GM23338 (cell line): ENCODE measurements at regions not wholly inside any gene's neighbourhood (a gene's known extent, or its start where the extent isn't known, plus 50 kb on each side); places are given as distances from the start of the nearest gene placed in this dataset.

Source experiments
- CREB1 ChIP-seq: fragments of 250-450 bp; sonication (Bioruptor Pico); IDR thresholded peaks from 2 replicates; pipeline ENCODE4 v1.5.0; 2020; ENCODE audit warnings: low read depth, mild to moderate bottlenecking, moderate library complexity
- EZH2 ChIP-seq: fragments of 200-600 bp; sonication (generic); IDR thresholded peaks from one replicate; pipeline ENCODE4 v1.8.0; 2017; ENCODE audit warnings: antibody characterized with exemption, mild to moderate bottlenecking, low read depth; ENCODE audit not compliant: unreplicated experiment
- EZH2phosphoT487 ChIP-seq: fragments of 200-600 bp; sonication (generic); IDR thresholded peaks from one replicate; pipeline ENCODE4 v1.8.1; 2018; ENCODE audit warnings: antibody characterized with exemption; ENCODE audit not compliant: unreplicated experiment
- JUNB ChIP-seq: IDR thresholded peaks from one replicate; pipeline ENCODE4 v1.6.1; 2016; ENCODE audit warnings: antibody characterized with exemption; ENCODE audit not compliant: unreplicated experiment
- NANOG ChIP-seq: IDR thresholded peaks from 2 replicates; pipeline ENCODE4 v1.6.1; 2016; ENCODE audit warnings: antibody characterized with exemption, borderline replicate concordance
- POLR2AphosphoS5 ChIP-seq: IDR thresholded peaks from 2 replicates; pipeline ENCODE4 v1.6.1; 2016; ENCODE audit warnings: antibody characterized with exemption, low read depth
- STAT1 ChIP-seq: IDR thresholded peaks from one replicate; pipeline ENCODE4 v1.6.1; 2016; ENCODE audit warnings: antibody characterized with exemption; ENCODE audit not compliant: unreplicated experiment
- ZNF114 ChIP-seq: fragments of 250-450 bp; sonication (Bioruptor Pico); IDR thresholded peaks from 2 replicates; pipeline ENCODE4 v1.5.0; 2020; ENCODE audit warnings: mild to moderate bottlenecking, moderate library complexity
- ZNF331 ChIP-seq: fragments of 250-450 bp; sonication (Bioruptor Pico); IDR thresholded peaks from 2 replicates; pipeline ENCODE4 v1.5.0; 2020; ENCODE audit warnings: low read depth, mild to moderate bottlenecking, moderate library complexity
- TF ChIP-seq, protein P1 (sequence below), 2 experiments: fragments of 200-600 bp in 1 of 2; sonication (generic) in 1 of 2; conservative IDR thresholded peaks; 2 replicates each; pipeline versions ENCODE4 v1.5.1 to v1.6.1; 2016 to 2017; ENCODE audit warnings: antibody characterized with exemption in 2 of 2, low read depth in 2 of 2, mild to moderate bottlenecking in 2 of 2, moderate library complexity in 1 of 2
- TF ChIP-seq, protein P2 (sequence below): IDR thresholded peaks from 2 replicates; pipeline ENCODE4 v1.6.1; 2016; ENCODE audit warnings: antibody characterized with exemption
- TF ChIP-seq, protein P3 (sequence below): IDR thresholded peaks from one replicate; pipeline ENCODE4 v1.6.1; 2018; ENCODE audit warnings: antibody characterized with exemption; ENCODE audit not compliant: unreplicated experiment

DNA sequence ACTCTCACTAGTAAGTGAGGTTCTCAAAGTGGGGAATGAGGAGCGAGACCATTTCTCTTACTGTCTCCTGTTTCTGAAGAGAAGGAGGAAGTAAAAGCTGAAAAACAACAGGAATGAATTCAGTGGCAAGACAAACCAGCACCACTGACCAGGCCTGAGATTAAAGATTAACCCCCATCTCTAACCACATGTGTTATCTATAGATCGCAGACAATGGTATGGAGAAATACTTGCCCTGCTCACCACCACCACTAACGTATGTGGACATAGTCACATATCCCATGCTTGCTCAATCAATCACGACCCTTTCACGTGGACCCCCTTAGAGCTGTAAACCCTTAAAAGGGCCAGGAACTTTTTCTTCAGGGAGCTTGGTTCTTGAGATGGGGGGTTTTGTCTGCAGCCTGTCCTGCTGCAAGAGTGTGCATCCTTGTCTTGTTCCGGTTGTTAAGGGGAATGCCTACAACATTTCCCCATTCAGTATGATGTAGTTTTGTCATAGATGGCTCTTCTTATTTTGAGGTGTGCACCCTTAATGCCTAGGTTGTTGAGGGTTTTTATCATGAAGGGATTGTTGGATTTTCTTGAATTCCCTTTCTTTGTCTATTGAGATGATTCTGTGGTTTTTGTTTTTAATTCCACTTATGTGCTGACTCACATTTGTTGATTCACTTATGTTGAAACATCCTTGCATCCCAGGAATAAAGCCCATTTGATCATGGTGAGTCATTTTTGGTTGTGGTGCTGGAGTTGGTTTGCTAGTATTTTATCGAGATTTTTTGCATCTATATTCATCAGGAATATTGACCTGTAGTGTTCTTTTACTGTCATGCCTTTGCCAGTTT, 698.8 kb upstream of the LMO3 start:
- no peak for TF ChIP-seq EZH2phosphoT487
- TF ChIP-seq, protein P1, sequence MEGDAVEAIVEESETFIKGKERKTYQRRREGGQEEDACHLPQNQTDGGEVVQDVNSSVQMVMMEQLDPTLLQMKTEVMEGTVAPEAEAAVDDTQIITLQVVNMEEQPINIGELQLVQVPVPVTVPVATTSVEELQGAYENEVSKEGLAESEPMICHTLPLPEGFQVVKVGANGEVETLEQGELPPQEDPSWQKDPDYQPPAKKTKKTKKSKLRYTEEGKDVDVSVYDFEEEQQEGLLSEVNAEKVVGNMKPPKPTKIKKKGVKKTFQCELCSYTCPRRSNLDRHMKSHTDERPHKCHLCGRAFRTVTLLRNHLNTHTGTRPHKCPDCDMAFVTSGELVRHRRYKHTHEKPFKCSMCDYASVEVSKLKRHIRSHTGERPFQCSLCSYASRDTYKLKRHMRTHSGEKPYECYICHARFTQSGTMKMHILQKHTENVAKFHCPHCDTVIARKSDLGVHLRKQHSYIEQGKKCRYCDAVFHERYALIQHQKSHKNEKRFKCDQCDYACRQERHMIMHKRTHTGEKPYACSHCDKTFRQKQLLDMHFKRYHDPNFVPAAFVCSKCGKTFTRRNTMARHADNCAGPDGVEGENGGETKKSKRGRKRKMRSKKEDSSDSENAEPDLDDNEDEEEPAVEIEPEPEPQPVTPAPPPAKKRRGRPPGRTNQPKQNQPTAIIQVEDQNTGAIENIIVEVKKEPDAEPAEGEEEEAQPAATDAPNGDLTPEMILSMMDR (conservative IDR thresholded peaks at IDR 0.05; ENCODE audit: low read depth in 2 of 2) = no peak
- no peak for TF ChIP-seq POLR2AphosphoS5
- TF ChIP-seq NANOG = no peak
- TF ChIP-seq EZH2 = no peak
- TF ChIP-seq CREB1 (CRISPR knock-in tag) = no peak
- TF ChIP-seq, protein P2, sequence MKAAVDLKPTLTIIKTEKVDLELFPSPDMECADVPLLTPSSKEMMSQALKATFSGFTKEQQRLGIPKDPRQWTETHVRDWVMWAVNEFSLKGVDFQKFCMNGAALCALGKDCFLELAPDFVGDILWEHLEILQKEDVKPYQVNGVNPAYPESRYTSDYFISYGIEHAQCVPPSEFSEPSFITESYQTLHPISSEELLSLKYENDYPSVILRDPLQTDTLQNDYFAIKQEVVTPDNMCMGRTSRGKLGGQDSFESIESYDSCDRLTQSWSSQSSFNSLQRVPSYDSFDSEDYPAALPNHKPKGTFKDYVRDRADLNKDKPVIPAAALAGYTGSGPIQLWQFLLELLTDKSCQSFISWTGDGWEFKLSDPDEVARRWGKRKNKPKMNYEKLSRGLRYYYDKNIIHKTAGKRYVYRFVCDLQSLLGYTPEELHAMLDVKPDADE = no peak
- TF ChIP-seq STAT1 = no peak
- TF ChIP-seq, protein P3, sequence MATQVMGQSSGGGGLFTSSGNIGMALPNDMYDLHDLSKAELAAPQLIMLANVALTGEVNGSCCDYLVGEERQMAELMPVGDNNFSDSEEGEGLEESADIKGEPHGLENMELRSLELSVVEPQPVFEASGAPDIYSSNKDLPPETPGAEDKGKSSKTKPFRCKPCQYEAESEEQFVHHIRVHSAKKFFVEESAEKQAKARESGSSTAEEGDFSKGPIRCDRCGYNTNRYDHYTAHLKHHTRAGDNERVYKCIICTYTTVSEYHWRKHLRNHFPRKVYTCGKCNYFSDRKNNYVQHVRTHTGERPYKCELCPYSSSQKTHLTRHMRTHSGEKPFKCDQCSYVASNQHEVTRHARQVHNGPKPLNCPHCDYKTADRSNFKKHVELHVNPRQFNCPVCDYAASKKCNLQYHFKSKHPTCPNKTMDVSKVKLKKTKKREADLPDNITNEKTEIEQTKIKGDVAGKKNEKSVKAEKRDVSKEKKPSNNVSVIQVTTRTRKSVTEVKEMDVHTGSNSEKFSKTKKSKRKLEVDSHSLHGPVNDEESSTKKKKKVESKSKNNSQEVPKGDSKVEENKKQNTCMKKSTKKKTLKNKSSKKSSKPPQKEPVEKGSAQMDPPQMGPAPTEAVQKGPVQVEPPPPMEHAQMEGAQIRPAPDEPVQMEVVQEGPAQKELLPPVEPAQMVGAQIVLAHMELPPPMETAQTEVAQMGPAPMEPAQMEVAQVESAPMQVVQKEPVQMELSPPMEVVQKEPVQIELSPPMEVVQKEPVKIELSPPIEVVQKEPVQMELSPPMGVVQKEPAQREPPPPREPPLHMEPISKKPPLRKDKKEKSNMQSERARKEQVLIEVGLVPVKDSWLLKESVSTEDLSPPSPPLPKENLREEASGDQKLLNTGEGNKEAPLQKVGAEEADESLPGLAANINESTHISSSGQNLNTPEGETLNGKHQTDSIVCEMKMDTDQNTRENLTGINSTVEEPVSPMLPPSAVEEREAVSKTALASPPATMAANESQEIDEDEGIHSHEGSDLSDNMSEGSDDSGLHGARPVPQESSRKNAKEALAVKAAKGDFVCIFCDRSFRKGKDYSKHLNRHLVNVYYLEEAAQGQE = no peak
- no peak for TF ChIP-seq JUNB
- TF ChIP-seq ZNF331 (CRISPR knock-in tag) = no peak
- TF ChIP-seq ZNF114 (CRISPR knock-in tag) = no peak
